Naive thymus-derived CD4-positive, alpha-beta T cell (primary cell): ENCODE measurements at regions not wholly inside any gene's neighbourhood (a gene's known extent, or its start where the extent isn't known, plus 50 kb on each side); places are given as distances from the start of the nearest gene placed in this dataset.

Experiments used
- ATAC-seq: fragments of 150-1000 bp; cut with Tn5 transposase; 2 replicates; pipeline ENCODE4 v1.10.0; 2021; ENCODE audit warnings: mild to moderate bottlenecking, moderate library complexity
- CTCF ChIA-PET: fragments of 350-600 bp; sonication (Branson Sonifier 250); formaldehyde crosslinking; loops from one replicate; lab custom pipeline; 2021; ENCODE audit warnings: antibody characterized with exemption; lab: Charles Lee
- POLR2A ChIA-PET: fragments of 350-600 bp; sonication (Branson Sonifier 250); formaldehyde crosslinking; loops from one replicate; lab custom pipeline; 2021; ENCODE audit warnings: antibody characterized with exemption, inconsistent platforms; lab: Charles Lee
- DNase-seq, 9 donors: peaks; one replicate each; pipeline versions ENCODE4 v3.0.0 to v3.0.0-alpha.2; 2020 to 2022; ENCODE audit warnings: mixed read lengths in 1 of 9
- H3K27ac ChIP-seq: one replicate; pipeline ENCODE4 v1.7.0; 2013; ENCODE audit warnings: mild to moderate bottlenecking, low read depth, low read length, moderate library complexity
- H3K27me3 ChIP-seq, 2 donors: one replicate each; pipeline ENCODE4 v1.7.0; 2013; ENCODE audit warnings: low read length in 2 of 2, mild to moderate bottlenecking in 2 of 2, moderate library complexity in 2 of 2; ENCODE audit not compliant: control insufficient read depth in 2 of 2, insufficient read depth in 2 of 2
- H3K36me3 ChIP-seq, 3 experiments: 1 replicate in 2 of 3; 2 replicates in 1 of 3; pipeline ENCODE4 v1.7.0; 2013; ENCODE audit warnings: low read length in 3 of 3, mild to moderate bottlenecking in 3 of 3, moderate library complexity in 1 of 3; ENCODE audit not compliant: insufficient read depth in 3 of 3, control insufficient read depth in 2 of 3
- H3K4me1 ChIP-seq, 2 donors: one replicate each; pipeline ENCODE4 v1.7.0; 2013; ENCODE audit warnings: low read length in 2 of 2, mild to moderate bottlenecking in 2 of 2, moderate library complexity in 1 of 2; ENCODE audit not compliant: control insufficient read depth in 2 of 2, insufficient read depth in 2 of 2
- H3K4me3 ChIP-seq: 2 replicates; pipeline ENCODE4 v1.7.0; 2013; ENCODE audit warnings: mild to moderate bottlenecking, low read length
- H3K9me3 ChIP-seq, 3 experiments: 1 replicate in 2 of 3; 2 replicates in 1 of 3; pipeline ENCODE4 v1.7.0; 2013; ENCODE audit warnings: low read length in 3 of 3; ENCODE audit not compliant: control insufficient read depth in 2 of 3
- H3K27ac Mint-ChIP-seq, 9 donors: one replicate each; pipeline ENCODE4 v1.8.0; 2020 to 2022; ENCODE audit warnings: mixed read lengths in 9 of 9, mild to moderate bottlenecking in 8 of 9, moderate library complexity in 5 of 9, inconsistent platforms in 2 of 9
- H3K27me3 Mint-ChIP-seq, 5 donors: one replicate each; pipeline ENCODE4 v1.8.0; 2021 to 2022; ENCODE audit warnings: mixed read lengths in 5 of 5, mild to moderate bottlenecking in 1 of 5
- H3K36me3 Mint-ChIP-seq, 5 donors: one replicate each; pipeline ENCODE4 v1.8.0; 2020 to 2022; ENCODE audit warnings: mixed read lengths in 5 of 5, mild to moderate bottlenecking in 3 of 5, inconsistent platforms in 1 of 5
- H3K4me1 Mint-ChIP-seq, 7 donors: one replicate each; pipeline ENCODE4 v1.8.0; 2020 to 2022; ENCODE audit warnings: mixed read lengths in 7 of 7, mild to moderate bottlenecking in 3 of 7, inconsistent platforms in 1 of 7
- H3K4me3 Mint-ChIP-seq, 10 donors: one replicate each; pipeline ENCODE4 v1.8.0; 2020 to 2022; ENCODE audit warnings: mild to moderate bottlenecking in 10 of 10, mixed read lengths in 10 of 10, moderate library complexity in 6 of 10, inconsistent platforms in 2 of 10
- H3K9me3 Mint-ChIP-seq, 11 donors: one replicate each; pipeline ENCODE4 v1.8.0; 2020 to 2022; ENCODE audit warnings: mixed read lengths in 11 of 11, mild to moderate bottlenecking in 4 of 11, inconsistent platforms in 1 of 11, moderate library complexity in 1 of 11
- intact Hi-C, 2 donors: fragments of 100-400 bp; cut with micrococcal nuclease; formaldehyde crosslinking; loops; one replicate each; pipeline ENCODE4 v1.15.1; 2023

DNA sequence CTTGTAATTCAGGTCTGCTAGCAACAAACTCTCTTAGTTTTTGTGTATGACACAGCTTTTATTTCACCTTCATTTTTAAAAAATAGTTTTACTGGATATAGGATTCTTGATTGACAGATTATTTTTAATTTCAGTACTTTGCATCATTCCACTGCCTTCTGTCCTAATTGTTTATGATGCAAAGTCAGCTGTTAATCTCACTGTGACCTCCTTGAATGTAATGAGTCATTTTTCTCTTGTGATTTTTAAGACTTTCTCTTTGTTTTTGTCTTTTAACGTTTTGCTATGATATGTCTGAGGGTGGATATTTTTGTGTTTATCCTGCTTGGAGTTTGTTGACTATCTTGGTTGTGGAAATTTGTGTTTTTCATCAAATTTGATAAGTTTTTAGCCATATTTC is 126.3 kb upstream of the FBXO33 start:
- no peaks in the 10 kb centered on the region for H3K4me1 Mint-ChIP-seq
- H3K36me3 Mint-ChIP-seq, result peaks cover 0 to 14% (median 5%) of the 10 kb centered on the region in 5 donors
- Histone ChIP-seq H3K36me3 (no peaks in the 10 kb centered on the region), H3K27me3 (no peaks in the 10 kb centered on the region), H3K9me3 (peaks cover 0 to 23% (median 0%) of the 10 kb centered on the region in 3 experiments), H3K4me3 (no peak overlapping the region), H3K4me1 (no peaks in the 10 kb centered on the region), H3K27ac (no peak overlapping the region)
- H3K9me3 Mint-ChIP-seq, result peaks cover 8 to 64% (median 28%) of the 10 kb centered on the region in 11 donors
- DNase-seq, result no peak
- no peak overlapping the region for H3K4me3 Mint-ChIP-seq
- POLR2A ChIA-PET, result no interaction called here
- intact Hi-C loops, result no loop called here
- peaks cover 0 to 3% (median 0%) of the 10 kb centered on the region in 5 donors for H3K27me3 Mint-ChIP-seq
- ATAC-seq, result no peak
- CTCF ChIA-PET, result no interaction called here
- H3K27ac Mint-ChIP-seq, result no peak overlapping the region

DNA sequence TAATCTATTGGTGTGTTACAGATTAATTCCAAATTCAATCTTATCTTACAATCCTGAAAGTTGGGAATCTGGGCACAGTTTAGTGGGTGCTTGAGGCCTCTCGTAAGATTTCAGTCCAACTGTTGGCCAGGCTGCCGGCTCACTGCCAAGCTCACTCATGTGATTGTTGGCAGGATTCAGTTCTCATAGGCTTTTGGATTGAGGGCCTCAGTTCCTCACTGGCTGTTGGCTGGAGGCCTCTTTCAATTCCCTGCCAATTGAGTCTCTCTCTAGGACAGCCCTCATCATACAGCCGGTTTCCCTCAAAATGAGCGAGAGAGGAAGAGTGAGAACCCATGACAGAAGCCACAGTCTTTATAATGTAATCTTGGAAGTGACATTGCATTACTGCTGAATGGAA is 123.5 kb upstream of the FBXO33 start:
- peaks cover 0 to 18% (median 0%) of the 10 kb centered on the region in 3 experiments for H3K9me3 ChIP-seq
- peaks cover 0 to 3% (median 0%) of the 10 kb centered on the region in 5 donors for H3K27me3 Mint-ChIP-seq
- H3K36me3 ChIP-seq, result no peaks in the 10 kb centered on the region
- H3K27me3 ChIP-seq, result no peaks in the 10 kb centered on the region
- no peak overlapping the region for H3K4me3 ChIP-seq
- H3K4me1 Mint-ChIP-seq, result no peaks in the 10 kb centered on the region
- H3K27ac Mint-ChIP-seq, result no peak overlapping the region
- H3K9me3 Mint-ChIP-seq, result peaks cover 8 to 52% (median 26%) of the 10 kb centered on the region in 11 donors
- no peaks in the 10 kb centered on the region for H3K4me1 ChIP-seq
- H3K36me3 Mint-ChIP-seq, result peaks cover 0 to 15% (median 5%) of the 10 kb centered on the region in 5 donors
- H3K27ac ChIP-seq, result no peak overlapping the region
- no peak for DNase-seq
- intact Hi-C loops, result no loop called here
- CTCF ChIA-PET, result no interaction called here
- POLR2A ChIA-PET, result no interaction called here
- H3K4me3 Mint-ChIP-seq, result no peak overlapping the region
- ATAC-seq, result no peak

DNA sequence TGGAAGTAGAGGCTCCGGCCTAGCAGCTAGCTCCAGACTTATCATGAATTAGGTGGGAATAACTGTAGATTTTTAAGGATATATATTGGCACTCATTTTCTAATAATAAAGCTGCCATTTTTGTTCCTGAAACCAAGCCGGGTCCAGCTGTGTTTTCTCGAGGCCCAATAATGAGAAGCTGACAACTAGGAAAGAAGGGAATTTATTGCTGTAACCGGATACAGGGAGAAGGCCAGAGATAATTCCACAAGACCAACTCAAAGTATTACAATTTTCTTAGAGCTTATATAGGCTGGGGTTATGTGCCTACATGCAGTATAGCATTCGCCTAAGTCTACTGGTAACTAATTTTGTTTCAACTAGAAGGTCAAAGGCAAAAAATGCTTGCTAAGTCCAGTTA is 122.3 kb upstream of the FBXO33 start:
- H3K9me3 Mint-ChIP-seq, result peaks cover 4 to 49% (median 24%) of the 10 kb centered on the region in 11 donors
- POLR2A ChIA-PET, result no interaction called here

DNA sequence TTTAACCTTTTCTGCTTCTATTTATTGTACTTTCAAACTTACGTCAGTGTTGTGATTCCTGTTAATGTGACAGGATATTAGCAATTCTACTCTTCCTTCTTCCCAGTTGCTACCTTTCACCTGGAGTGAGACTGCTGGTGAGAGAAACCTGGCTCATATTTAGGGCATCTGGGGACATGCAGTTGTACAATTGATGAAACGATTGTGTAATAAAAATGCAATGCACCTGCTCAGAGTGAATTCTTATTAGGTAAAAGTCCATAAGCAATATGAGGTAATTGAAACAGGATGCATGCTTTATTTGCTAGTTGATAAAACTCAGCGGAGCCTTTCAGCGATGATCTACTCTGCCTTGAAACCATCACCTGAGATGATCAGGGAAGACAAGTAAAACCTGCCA is 116.1 kb upstream of the FBXO33 start:
- no peak overlapping the region for H3K27ac ChIP-seq
- no peaks in the 10 kb centered on the region for H3K4me1 ChIP-seq
- no peak for ATAC-seq
- ChIA-PET POLR2A (no interaction called here), CTCF (no interaction called here)
- Mint-ChIP-seq H3K9me3 (peaks cover 0 to 55% (median 23%) of the 10 kb centered on the region in 11 donors), H3K36me3 (peaks cover 0 to 3% (median 0%) of the 10 kb centered on the region in 5 donors), H3K27ac (no peak overlapping the region), H3K4me3 (no peak overlapping the region), H3K4me1 (no peaks in the 10 kb centered on the region), H3K27me3 (no peaks in the 10 kb centered on the region)
- peaks cover 0 to 9% (median 0%) of the 10 kb centered on the region in 3 experiments for H3K9me3 ChIP-seq
- intact Hi-C loops, result no loop called here
- H3K36me3 ChIP-seq, result no peaks in the 10 kb centered on the region
- DNase-seq, result no peak
- no peak overlapping the region for H3K4me3 ChIP-seq
- no peaks in the 10 kb centered on the region for H3K27me3 ChIP-seq

More for the DNA sequence above, 122.3 kb upstream of the FBXO33 start:
- peaks cover 0 to 11% (median 5%) of the 10 kb centered on the region in 5 donors for H3K36me3 Mint-ChIP-seq
- H3K36me3 ChIP-seq, result no peaks in the 10 kb centered on the region
- intact Hi-C loops, result no loop called here
- peaks cover 0 to 3% (median 0%) of the 10 kb centered on the region in 5 donors for H3K27me3 Mint-ChIP-seq
- H3K9me3 ChIP-seq, result peaks cover 0 to 16% (median 0%) of the 10 kb centered on the region in 3 experiments
- no peak overlapping the region for H3K27ac Mint-ChIP-seq
- CTCF ChIA-PET, result no interaction called here
- H3K4me1 Mint-ChIP-seq, result no peaks in the 10 kb centered on the region
- no peak overlapping the region for H3K4me3 ChIP-seq
- H3K27me3 ChIP-seq, result no peaks in the 10 kb centered on the region
- ATAC-seq (no peak), DNase-seq (no peak)
- no peak overlapping the region for H3K27ac ChIP-seq
- no peaks in the 10 kb centered on the region for H3K4me1 ChIP-seq
- no peak overlapping the region for H3K4me3 Mint-ChIP-seq

DNA sequence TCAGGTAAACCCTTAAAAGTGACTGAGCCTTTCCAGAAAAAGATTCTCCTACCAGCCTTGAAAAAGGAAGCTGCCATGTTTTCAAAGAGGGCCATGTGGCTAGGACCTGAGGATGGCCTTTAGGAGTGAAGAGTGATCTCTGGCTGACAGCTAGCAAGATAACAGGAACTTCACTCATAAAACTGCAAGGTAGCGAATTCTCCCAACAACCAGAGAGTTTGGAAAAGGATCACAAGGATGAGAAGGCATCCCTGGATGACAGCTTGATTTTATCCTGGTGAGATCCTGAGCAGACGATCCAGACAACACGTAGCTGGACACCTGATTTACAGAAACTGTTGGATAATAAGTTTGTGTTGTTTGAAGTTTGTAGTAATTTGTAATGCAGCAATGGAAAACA is 115.6 kb upstream of the FBXO33 start:
- intact Hi-C loops, result no loop called here
- no peak for ATAC-seq
- CTCF ChIA-PET, result no interaction called here
- Histone ChIP-seq H3K27me3 (no peaks in the 10 kb centered on the region), H3K36me3 (no peaks in the 10 kb centered on the region), H3K9me3 (peaks cover 0 to 13% (median 0%) of the 10 kb centered on the region in 3 experiments), H3K4me1 (no peaks in the 10 kb centered on the region), H3K4me3 (no peak overlapping the region), H3K27ac (no peak overlapping the region)
- Mint-ChIP-seq H3K9me3 (peaks cover 0 to 56% (median 24%) of the 10 kb centered on the region in 11 donors), H3K4me1 (no peaks in the 10 kb centered on the region), H3K4me3 (no peak overlapping the region), H3K27ac (no peak overlapping the region), H3K36me3 (peaks cover 0 to 3% (median 0%) of the 10 kb centered on the region in 5 donors), H3K27me3 (no peaks in the 10 kb centered on the region)
- no peak for DNase-seq
- POLR2A ChIA-PET, result no interaction called here

DNA sequence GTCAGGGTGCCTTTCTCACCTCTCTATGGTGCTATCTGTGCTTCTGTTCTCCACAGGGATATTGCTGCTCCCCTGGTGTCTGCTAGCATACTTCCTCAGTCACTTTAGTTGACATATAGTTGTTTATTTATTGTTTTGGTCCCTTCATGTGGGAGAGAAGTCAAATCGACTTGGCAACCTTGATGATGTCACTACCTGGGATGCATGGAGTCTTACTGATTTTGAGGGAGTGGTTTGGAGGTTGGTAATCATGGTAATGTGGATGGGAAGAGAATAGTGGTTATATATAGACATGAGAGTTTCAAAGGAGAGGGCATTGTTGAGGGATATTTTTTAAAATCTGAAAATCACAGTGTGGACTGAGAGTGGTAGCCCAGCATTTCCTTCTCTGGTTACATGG is 73.6 kb upstream of the FBXO33 start:
- Histone ChIP-seq H3K4me1 (no peaks in the 10 kb centered on the region), H3K36me3 (no peaks in the 10 kb centered on the region), H3K4me3 (no peak overlapping the region), H3K9me3 (peaks cover 0 to 8% (median 0%) of the 10 kb centered on the region in 3 experiments), H3K27ac (no peak overlapping the region), H3K27me3 (no peaks in the 10 kb centered on the region)
- Mint-ChIP-seq H3K27ac (no peak overlapping the region), H3K4me3 (no peak overlapping the region), H3K36me3 (peaks cover 0 to 11% (median 7%) of the 10 kb centered on the region in 5 donors), H3K9me3 (peaks cover 5 to 38% (median 17%) of the 10 kb centered on the region in 11 donors), H3K4me1 (no peaks in the 10 kb centered on the region), H3K27me3 (peaks cover 0 to 6% (median 0%) of the 10 kb centered on the region in 5 donors)
- CTCF ChIA-PET, result no interaction called here
- intact Hi-C loops, result no loop called here
- POLR2A ChIA-PET, result no interaction called here
- DNase-seq (no peak), ATAC-seq (no peak)

DNA sequence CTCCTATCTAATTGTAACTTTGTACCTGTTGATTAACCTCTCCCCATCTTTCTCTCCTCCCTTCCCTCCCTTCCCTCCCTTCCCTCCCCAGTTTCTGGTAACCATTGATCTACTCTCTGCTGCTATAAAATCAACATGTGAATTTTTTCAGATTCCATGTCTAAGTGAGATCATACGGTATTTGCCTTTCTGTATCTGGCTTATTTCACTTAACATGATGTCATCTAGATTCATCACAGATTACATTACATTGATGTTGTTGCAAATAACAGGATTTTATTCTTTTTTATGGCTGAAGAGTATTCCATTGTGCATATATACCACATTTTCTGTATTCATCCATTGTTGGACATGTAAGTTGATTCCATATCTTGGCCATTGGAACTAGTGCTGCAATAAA is 68.0 kb upstream of the FBXO33 start:
- no peak overlapping the region for H3K4me3 ChIP-seq
- peaks cover 0 to 5% (median 0%) of the 10 kb centered on the region in 3 experiments for H3K9me3 ChIP-seq
- no peaks in the 10 kb centered on the region for H3K4me1 ChIP-seq
- Mint-ChIP-seq H3K27ac (no peak overlapping the region), H3K36me3 (peaks cover 0 to 8% (median 7%) of the 10 kb centered on the region in 5 donors), H3K9me3 (peaks cover 5 to 19% (median 10%) of the 10 kb centered on the region in 11 donors), H3K27me3 (peaks cover 0 to 6% (median 0%) of the 10 kb centered on the region in 5 donors), H3K4me3 (no peak overlapping the region), H3K4me1 (no peaks in the 10 kb centered on the region)
- no peaks in the 10 kb centered on the region for H3K27me3 ChIP-seq
- intact Hi-C loops, result no loop called here
- ATAC-seq (no peak), DNase-seq (no peak)
- no peak overlapping the region for H3K27ac ChIP-seq
- CTCF ChIA-PET, result no interaction called here
- POLR2A ChIA-PET, result no interaction called here
- no peaks in the 10 kb centered on the region for H3K36me3 ChIP-seq
